ENCODE measurements at regions not wholly inside any gene's neighbourhood (a gene's known extent, or its start where the extent isn't known, plus 50 kb on each side); places are given as distances from the start of the nearest gene placed in this dataset.

DNA sequence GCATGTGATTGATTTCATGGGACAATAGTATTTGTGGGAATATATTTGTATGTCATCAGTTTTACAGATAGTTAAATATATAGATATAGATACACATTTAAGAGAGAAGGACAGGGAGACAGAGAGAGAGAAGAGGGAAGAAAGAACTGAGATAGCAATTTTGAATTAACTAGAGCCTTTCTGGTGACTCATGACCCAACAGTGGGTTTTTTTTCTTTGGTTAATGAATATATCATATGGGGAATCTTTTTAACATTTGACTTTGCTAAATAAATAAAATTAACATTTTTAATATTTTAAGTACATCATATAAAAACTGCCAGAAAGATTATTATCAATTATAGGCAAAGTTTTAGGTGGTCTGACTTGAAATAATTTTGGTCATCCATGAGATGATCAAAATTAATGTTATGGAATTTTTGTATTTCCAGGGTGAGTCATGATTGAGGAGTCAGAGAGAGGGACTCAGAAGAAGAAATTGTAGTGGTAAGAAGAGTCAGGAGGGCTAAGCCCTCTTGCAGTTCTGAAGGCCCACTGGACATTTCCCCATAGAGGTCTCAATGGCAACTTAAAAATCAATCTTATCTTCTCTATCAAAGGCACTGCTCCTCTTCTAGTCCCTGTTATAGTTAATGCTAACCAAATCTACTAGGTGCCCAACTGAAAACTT lies 508.1 kb upstream of the MAP3K7 start:
- no peak for DNase-seq
- no peaks in the 10 kb centered on the region for H3K79me2 ChIP-seq (ENCODE audit: insufficient read depth, low read length)
- no peaks in the 10 kb centered on the region for H4K20me1 ChIP-seq (ENCODE audit: insufficient read depth, low read length)
- intact Hi-C loops (cut with micrococcal nuclease): no loop called here
- no peak overlapping the region for H3K9ac ChIP-seq (ENCODE audit: insufficient read depth, low read length, poor library complexity, severe bottlenecking)
- no peak overlapping the region for H3K4me3 ChIP-seq (replicated peaks in 1 of 3; ENCODE audit: low read depth in 2 of 3, low read length in 3 of 3)
- H3K36me3 Mint-ChIP-seq: no peaks in the 10 kb centered on the region
- no peaks in the 10 kb centered on the region for H3K36me3 ChIP-seq (replicated peaks in 1 of 2; ENCODE audit: control insufficient read depth in 1 of 2, insufficient read depth in 2 of 2, low read length in 2 of 2)
- H3K9me3 Mint-ChIP-seq: no peaks in the 10 kb centered on the region
- no peak overlapping the region for H2AFZ ChIP-seq (ENCODE audit: insufficient read depth, low read depth, low read length, poor library complexity, severe bottlenecking)
- no peaks in the 10 kb centered on the region for H3K27me3 ChIP-seq (ENCODE audit: control insufficient read depth in 2 of 2, insufficient read depth in 2 of 2, low read length in 2 of 2)
- TF ChIP-seq, protein P1, sequence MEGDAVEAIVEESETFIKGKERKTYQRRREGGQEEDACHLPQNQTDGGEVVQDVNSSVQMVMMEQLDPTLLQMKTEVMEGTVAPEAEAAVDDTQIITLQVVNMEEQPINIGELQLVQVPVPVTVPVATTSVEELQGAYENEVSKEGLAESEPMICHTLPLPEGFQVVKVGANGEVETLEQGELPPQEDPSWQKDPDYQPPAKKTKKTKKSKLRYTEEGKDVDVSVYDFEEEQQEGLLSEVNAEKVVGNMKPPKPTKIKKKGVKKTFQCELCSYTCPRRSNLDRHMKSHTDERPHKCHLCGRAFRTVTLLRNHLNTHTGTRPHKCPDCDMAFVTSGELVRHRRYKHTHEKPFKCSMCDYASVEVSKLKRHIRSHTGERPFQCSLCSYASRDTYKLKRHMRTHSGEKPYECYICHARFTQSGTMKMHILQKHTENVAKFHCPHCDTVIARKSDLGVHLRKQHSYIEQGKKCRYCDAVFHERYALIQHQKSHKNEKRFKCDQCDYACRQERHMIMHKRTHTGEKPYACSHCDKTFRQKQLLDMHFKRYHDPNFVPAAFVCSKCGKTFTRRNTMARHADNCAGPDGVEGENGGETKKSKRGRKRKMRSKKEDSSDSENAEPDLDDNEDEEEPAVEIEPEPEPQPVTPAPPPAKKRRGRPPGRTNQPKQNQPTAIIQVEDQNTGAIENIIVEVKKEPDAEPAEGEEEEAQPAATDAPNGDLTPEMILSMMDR (IDR thresholded peaks at IDR 0.05): no peak
- H3K4me3 Mint-ChIP-seq: no peak overlapping the region
- no peaks in the 10 kb centered on the region for H3K4me1 ChIP-seq (ENCODE audit: control insufficient read depth in 1 of 2, insufficient read depth in 2 of 2, low read length in 2 of 2)
- H3K4me1 Mint-ChIP-seq: no peaks in the 10 kb centered on the region
- H3K9me3 ChIP-seq (replicated peaks in 1 of 2; ENCODE audit: control insufficient read depth in 1 of 2, insufficient read depth in 1 of 2, low read length in 2 of 2): no peaks in the 10 kb centered on the region
- no peak overlapping the region for H3K27ac Mint-ChIP-seq
- H3K27me3 Mint-ChIP-seq (ENCODE audit: low read depth in 3 of 3): no peaks in the 10 kb centered on the region
- H3K4me2 ChIP-seq (replicated peaks; ENCODE audit: extremely low read depth, low read length, poor library complexity, severe bottlenecking): no peak overlapping the region
- no peak overlapping the region for H3K27ac ChIP-seq (ENCODE audit: low read depth in 1 of 2, low read length in 2 of 2)

- Mint-ChIP-seq H3K4me1 (no peaks in the 10 kb centered on the region), H3K27ac (no peak overlapping the region), H3K9me3 (no peaks in the 10 kb centered on the region), H3K27me3 (ENCODE audit: low read depth in 3 of 3) (no peaks in the 10 kb centered on the region), H3K4me3 (no peak overlapping the region), H3K36me3 (no peaks in the 10 kb centered on the region)
- Histone ChIP-seq H3K4me1 (ENCODE audit: control insufficient read depth in 1 of 2, insufficient read depth in 2 of 2, low read length in 2 of 2) (no peaks in the 10 kb centered on the region), H3K4me3 (replicated peaks in 1 of 3; ENCODE audit: low read depth in 2 of 3, low read length in 3 of 3) (no peak overlapping the region), H3K27ac (ENCODE audit: low read depth in 1 of 2, low read length in 2 of 2) (no peak overlapping the region), H2AFZ (ENCODE audit: insufficient read depth, low read depth, low read length, poor library complexity, severe bottlenecking) (no peak overlapping the region), H3K79me2 (ENCODE audit: insufficient read depth, low read length) (no peaks in the 10 kb centered on the region), H3K27me3 (ENCODE audit: control insufficient read depth in 2 of 2, insufficient read depth in 2 of 2, low read length in 2 of 2) (no peaks in the 10 kb centered on the region), H3K36me3 (replicated peaks in 1 of 2; ENCODE audit: control insufficient read depth in 1 of 2, insufficient read depth in 2 of 2, low read length in 2 of 2) (no peaks in the 10 kb centered on the region), H3K4me2 (replicated peaks; ENCODE audit: extremely low read depth, low read length, poor library complexity, severe bottlenecking) (no peak overlapping the region), H3K9ac (ENCODE audit: insufficient read depth, low read length, poor library complexity, severe bottlenecking) (no peak overlapping the region), H4K20me1 (ENCODE audit: insufficient read depth, low read length) (no peaks in the 10 kb centered on the region), H3K9me3 (replicated peaks in 1 of 2; ENCODE audit: control insufficient read depth in 1 of 2, insufficient read depth in 1 of 2, low read length in 2 of 2) (no peaks in the 10 kb centered on the region)
- TF ChIP-seq, protein P1 (IDR thresholded peaks at IDR 0.05): no peak
- intact Hi-C loops (cut with micrococcal nuclease): no loop called here
- no peak for DNase-seq
Observed at GRCh38 chr6:91094341-91094740, 507.5 kb upstream of the MAP3K7 start.
